Memory B cell (primary cell): ENCODE measurements at regions not wholly inside any gene's neighbourhood (a gene's known extent, or its start where the extent isn't known, plus 50 kb on each side); places are given as distances from the start of the nearest gene placed in this dataset.
A peak's percentile ranks its signal among the peaks of the same experiment; 100 is the strongest.
"Not testable (repeated sequence)": the region's sequence is repeated elsewhere in the genome, so short reads cannot be mapped to it uniquely, and the experiment has no call there.

ENCODE experiments used
- ATAC-seq: fragments of 150-1000 bp; cut with Tn5 transposase; 2 replicates; pipeline ENCODE4 v1.10.0; 2021; ENCODE audit warnings: low read depth, mild to moderate bottlenecking, moderate library complexity
- DNase-seq, 2 donors: peaks; one replicate each; pipeline ENCODE4 v3.0.0; 2022; ENCODE audit warnings: low spot score in 2 of 2
- H3K27ac Mint-ChIP-seq: one replicate; pipeline ENCODE4 v1.8.0; 2022; ENCODE audit warnings: mild to moderate bottlenecking, moderate library complexity, mixed read lengths
- H3K27me3 Mint-ChIP-seq: one replicate; pipeline ENCODE4 v1.8.0; 2022; ENCODE audit warnings: mixed read lengths
- H3K36me3 Mint-ChIP-seq: one replicate; pipeline ENCODE4 v1.8.0; 2022; ENCODE audit warnings: mild to moderate bottlenecking, mixed read lengths
- H3K4me1 Mint-ChIP-seq: one replicate; pipeline ENCODE4 v1.8.0; 2022; ENCODE audit warnings: mixed read lengths
- H3K4me3 Mint-ChIP-seq: one replicate; pipeline ENCODE4 v1.8.0; 2022; ENCODE audit warnings: mild to moderate bottlenecking, moderate library complexity, mixed read lengths
- H3K9me3 Mint-ChIP-seq: one replicate; pipeline ENCODE4 v1.8.0; 2022; ENCODE audit warnings: mixed read lengths

- H3K4me1 Mint-ChIP-seq, H3K9me3 Mint-ChIP-seq, DNase-seq, H3K27me3 Mint-ChIP-seq, H3K27ac Mint-ChIP-seq, H3K4me3 Mint-ChIP-seq, ATAC-seq, H3K36me3 Mint-ChIP-seq: not testable (repeated sequence)
Observed at GRCh38 chrX:222800-223513, 58.2 kb upstream of the PLCXD1 start.

- ATAC-seq: not testable (repeated sequence)
Observed at GRCh38 chrX:223514-223854, 57.7 kb upstream of the PLCXD1 start.

DNA sequence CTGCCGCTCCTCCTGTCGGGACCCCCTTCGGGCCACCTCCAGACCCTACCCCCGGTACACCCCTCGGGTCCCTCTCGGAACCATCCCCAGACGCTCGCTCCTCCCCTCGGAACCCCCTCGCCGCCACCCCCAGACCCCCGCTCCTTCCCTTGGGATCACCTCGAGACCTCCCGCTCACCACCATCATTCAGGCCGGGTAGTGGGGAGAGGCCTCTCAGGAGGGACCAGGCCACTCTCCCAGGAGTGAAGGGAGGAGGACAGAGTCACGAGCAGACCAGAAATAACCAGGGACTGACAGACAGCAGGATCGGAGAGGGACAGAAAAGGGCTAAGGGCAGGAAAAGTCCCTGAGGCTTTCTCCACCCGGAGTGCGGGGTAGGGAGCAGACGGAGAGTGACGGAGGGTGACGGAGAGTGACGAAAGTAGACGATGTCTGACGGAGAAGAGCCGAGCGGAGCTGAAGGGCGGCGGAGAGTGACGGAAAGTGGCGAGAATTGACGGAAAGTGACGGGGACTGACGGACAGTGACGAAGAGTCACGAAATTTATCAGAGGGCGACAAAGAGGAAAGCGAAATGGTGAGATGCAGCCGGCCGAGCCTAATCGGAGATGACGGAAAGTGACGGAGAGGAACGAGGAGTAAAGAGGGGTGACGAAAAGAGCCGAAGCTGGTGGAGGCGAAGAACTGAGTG lies 54.6 kb upstream of the PLCXD1 start:
- H3K4me1 Mint-ChIP-seq, DNase-seq, H3K36me3 Mint-ChIP-seq, H3K9me3 Mint-ChIP-seq, H3K27me3 Mint-ChIP-seq, H3K27ac Mint-ChIP-seq, H3K4me3 Mint-ChIP-seq: not testable (repeated sequence)
- ATAC-seq: peak; percentile 78

More at GRCh38 chrX:223514-223854, 57.7 kb upstream of the PLCXD1 start:
- not testable (repeated sequence) for H3K36me3 Mint-ChIP-seq, H3K4me1 Mint-ChIP-seq, H3K9me3 Mint-ChIP-seq, H3K27me3 Mint-ChIP-seq, DNase-seq, H3K4me3 Mint-ChIP-seq, H3K27ac Mint-ChIP-seq

DNA sequence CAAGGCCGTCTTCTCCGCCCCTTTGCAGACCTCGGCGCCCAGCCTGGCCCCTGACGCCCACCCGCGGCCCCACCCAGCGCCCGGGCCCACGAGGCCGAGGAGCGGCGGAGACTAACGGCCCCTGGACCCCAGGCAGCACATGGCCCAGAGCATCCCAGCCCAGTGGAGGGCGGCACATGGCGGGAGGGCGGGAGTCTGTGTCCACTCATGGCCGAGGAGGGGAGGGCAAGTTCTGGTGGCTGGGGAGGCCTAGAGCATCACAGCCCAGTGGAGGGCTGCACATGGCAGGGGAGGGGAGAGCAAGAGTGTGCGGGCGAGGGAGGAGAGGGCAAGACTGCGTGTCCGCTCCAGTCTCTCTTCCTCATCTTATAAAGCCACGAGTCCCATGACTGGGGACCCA lies 53.8 kb upstream of the PLCXD1 start:
- not testable (repeated sequence) for H3K36me3 Mint-ChIP-seq, H3K9me3 Mint-ChIP-seq, H3K4me3 Mint-ChIP-seq, ATAC-seq, DNase-seq, H3K27ac Mint-ChIP-seq, H3K4me1 Mint-ChIP-seq, H3K27me3 Mint-ChIP-seq
